SK-N-SH (cell line): ENCODE measurements at regions not wholly inside any gene's neighbourhood (a gene's known extent, or its start where the extent isn't known, plus 50 kb on each side); places are given as distances from the start of the nearest gene placed in this dataset.

ENCODE experiments used
- FOXM1 ChIP-seq: IDR thresholded peaks from 2 replicates; pipeline ENCODE4 v1.4.0; 2012; ENCODE audit warnings: low read depth, mild to moderate bottlenecking
- MXI1 ChIP-seq: IDR thresholded peaks from 2 replicates; pipeline ENCODE4 v1.6.1; 2012; ENCODE audit warnings: mild to moderate bottlenecking, low read depth, low read length, improper control_type of control experiment
- POLR2AphosphoS5 ChIP-seq: IDR thresholded peaks from 2 replicates; pipeline ENCODE4 v1.6.1; 2012; ENCODE audit warnings: low read depth, low read length
- RCOR1 ChIP-seq: fragments of 150-350 bp; IDR thresholded peaks from 2 replicates; pipeline ENCODE4 v1.6.1; 2017; ENCODE audit warnings: antibody characterized with exemption, low read length
- TF ChIP-seq, protein P1 (sequence below): fragments of 200-600 bp; sonication (generic); IDR thresholded peaks from 2 replicates; pipeline ENCODE4 v1.6.1; 2017; ENCODE audit warnings: antibody characterized with exemption, mild to moderate bottlenecking, moderate library complexity

DNA sequence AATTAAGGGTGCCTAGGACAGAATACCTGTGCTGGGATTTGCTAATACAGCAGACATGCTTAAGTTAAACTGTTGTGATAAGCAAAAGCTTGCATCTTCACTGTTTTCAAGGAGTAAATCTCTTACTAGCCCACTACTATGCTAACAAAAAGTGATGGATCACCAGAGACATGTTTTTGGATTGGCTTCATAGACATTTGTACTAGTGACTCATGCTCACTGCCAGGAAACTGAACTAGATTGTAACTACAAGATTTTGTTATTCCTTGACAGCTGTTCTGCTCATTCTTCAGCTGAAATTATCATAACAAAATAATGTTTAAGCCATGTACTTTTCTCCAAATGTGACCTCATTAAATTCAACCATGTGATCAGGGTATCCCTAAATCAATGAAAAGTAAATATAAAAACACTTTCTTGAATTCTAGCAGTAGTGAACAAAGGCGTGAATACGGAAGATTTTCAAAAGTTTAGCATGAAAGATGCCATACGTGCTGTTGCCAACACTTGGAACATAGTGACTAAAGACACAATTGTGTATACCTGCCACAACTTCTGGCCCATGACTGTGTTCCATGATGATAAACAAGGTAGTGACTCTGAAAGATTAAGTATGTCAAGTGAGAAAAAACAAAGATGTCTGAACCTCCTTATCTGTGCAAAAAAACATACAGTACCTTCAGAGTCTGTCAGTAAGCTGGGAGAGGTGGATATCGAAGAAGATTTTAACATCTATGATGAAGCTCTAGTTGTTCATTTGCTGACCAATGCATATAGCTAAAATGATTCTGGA lies 154.0 kb downstream of the BTC start:
- TF ChIP-seq FOXM1 = no peak
- TF ChIP-seq, protein P1, sequence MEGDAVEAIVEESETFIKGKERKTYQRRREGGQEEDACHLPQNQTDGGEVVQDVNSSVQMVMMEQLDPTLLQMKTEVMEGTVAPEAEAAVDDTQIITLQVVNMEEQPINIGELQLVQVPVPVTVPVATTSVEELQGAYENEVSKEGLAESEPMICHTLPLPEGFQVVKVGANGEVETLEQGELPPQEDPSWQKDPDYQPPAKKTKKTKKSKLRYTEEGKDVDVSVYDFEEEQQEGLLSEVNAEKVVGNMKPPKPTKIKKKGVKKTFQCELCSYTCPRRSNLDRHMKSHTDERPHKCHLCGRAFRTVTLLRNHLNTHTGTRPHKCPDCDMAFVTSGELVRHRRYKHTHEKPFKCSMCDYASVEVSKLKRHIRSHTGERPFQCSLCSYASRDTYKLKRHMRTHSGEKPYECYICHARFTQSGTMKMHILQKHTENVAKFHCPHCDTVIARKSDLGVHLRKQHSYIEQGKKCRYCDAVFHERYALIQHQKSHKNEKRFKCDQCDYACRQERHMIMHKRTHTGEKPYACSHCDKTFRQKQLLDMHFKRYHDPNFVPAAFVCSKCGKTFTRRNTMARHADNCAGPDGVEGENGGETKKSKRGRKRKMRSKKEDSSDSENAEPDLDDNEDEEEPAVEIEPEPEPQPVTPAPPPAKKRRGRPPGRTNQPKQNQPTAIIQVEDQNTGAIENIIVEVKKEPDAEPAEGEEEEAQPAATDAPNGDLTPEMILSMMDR = no peak
- TF ChIP-seq POLR2AphosphoS5 = no peak
- TF ChIP-seq RCOR1 = no peak
- no peak for TF ChIP-seq MXI1
